NCI-H2029 (cell line): ENCODE measurements at regions not wholly inside any gene's neighbourhood (a gene's known extent, or its start where the extent isn't known, plus 50 kb on each side); places are given as distances from the start of the nearest gene placed in this dataset.
"Not testable (repeated sequence)": the region's sequence is repeated elsewhere in the genome, so short reads cannot be mapped to it uniquely, and the experiment has no call there.

Source experiments
- DNase-seq: peaks from one replicate; lab custom pipeline; 2025; lab: John Stamatoyannopoulos, UW

DNA sequence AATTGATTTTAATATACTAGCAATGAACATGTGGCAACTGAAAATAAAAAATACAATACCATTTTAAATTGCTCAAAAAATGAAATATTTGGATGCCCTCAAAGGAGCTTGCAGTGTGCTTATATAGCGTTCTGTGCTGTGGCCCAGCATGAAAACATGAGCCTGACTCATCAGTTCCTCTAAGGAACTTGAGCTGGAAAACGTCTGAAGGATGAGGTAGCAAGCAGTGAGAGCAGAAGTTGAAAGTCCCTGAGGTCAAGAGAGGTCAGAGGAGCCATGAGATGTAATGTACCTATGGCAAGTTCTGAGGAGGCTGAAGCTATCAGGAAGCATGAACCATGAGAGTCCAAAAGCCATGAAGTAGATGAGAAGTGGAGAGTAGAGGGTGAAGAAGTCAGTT, 59.7 kb downstream of the HMGB3 start:
- DNase-seq = no peak

GRCh38 chrX:151066373-151066772, 83.2 kb downstream of the HMGB3 start:
- DNase-seq = not testable (repeated sequence)

GRCh38 chrX:151073767-151074166, 90.6 kb downstream of the HMGB3 start:
- no peak for DNase-seq

DNA sequence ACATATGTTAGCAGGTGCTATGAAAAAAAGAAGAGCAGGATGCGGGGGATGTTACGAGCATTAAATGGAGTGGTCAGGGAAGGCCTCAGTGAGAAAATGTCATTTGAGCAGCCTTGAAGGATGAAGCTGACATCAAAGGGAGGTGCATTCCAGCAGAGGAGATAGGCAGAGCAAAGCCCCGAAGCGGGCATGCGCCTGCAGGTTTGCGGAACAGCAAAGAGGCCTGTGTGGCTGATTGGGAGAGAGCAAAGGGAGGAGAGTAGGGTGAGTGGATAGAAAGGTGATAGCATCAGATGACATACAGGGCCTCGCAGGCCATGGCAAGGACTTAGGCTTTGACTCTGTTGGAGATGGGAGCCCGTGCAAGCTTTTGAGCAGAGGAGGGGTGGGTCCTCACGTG, 95.4 kb upstream of the GPR50 start:
- no peak for DNase-seq

- DNase-seq = peak; percentile 46
These were observed 94.1 kb upstream of the GPR50 start for GRCh38 chrX:151082077-151082948.

DNA sequence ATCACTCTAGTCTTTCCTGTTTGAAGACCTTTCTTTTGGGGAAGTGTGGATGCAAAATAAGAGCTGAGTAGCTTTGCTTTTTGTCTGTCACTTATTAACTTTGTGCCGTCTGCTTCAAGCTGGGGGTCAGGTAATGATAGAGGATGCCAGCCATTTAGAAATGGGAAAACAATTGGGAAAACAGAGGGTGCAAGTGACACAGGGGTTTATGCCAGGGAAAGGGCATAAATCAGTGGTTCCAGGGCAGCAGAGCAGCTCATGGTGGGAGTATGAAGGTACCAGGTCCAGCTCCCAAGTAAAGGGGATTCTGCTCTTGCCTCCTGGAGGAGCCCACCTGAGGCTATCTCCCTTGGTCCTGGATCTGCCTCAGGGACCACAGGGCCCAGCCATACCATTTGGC, 91.9 kb upstream of the GPR50 start:
- no peak for DNase-seq

DNA sequence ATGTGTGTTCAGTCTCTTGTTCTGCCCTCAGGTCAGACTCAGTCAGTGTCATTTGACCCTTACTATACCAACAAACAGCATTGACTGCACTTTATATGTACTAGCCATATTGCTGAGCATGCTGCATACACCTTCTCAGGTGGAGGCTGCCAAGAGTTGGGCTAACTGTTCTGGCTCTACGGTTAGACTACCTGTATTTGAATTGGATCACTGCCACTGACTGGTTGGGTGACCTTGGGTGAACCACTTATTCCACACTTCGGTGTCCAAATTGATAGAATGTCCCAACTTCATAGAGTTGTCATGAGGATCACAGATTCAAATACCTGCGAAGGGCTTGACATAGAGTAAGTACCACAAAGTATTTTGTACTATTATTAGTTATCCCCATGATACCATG, 91.2 kb upstream of the GPR50 start:
- DNase-seq = peak; percentile 32

- no peak for DNase-seq
These were observed 88.2 kb upstream of the GPR50 start for GRCh38 chrX:151088221-151088620.

DNA sequence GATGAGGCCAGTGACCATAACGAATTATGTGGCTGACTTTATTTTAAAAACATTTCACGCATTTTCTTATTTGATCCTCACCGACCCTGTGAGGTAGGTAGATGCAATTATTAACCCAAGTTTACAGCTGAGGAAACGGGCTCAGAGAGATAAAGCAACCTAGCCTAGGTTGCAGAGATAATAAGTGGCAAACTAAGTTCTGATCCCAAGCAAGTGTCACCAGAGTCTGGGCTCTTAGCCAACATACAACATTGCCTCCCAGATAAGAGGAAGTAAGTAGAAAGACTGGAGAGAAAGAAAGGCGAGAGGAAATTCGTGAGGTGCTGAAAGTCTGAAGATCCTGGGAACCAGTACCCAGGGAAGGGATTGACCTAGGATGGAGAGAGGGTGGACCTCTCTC, 77.4 kb upstream of the GPR50 start:
- no peak for DNase-seq

- DNase-seq = no peak
These were observed 75.6 kb upstream of the GPR50 start for GRCh38 chrX:151100799-151101198.

- DNase-seq = not testable (repeated sequence)
These were observed 63.2 kb upstream of the GPR50 start for GRCh38 chrX:151113200-151113599.
